Subcutaneous abdominal adipose tissue (tissue), 5 donors: ENCODE measurements at regions not wholly inside any gene's neighbourhood (a gene's known extent, or its start where the extent isn't known, plus 50 kb on each side); places are given as distances from the start of the nearest gene placed in this dataset.

Source experiments
- H3K27ac ChIP-seq: one replicate; pipeline ENCODE4 v1.7.0; 2013; ENCODE audit warnings: low read depth, mild to moderate bottlenecking, inconsistent platforms, low read length, moderate library complexity
- H3K27me3 ChIP-seq, 5 donors: one replicate each; pipeline ENCODE4 v1.7.0; 2013; ENCODE audit warnings: low read length in 5 of 5, inconsistent platforms in 1 of 5; ENCODE audit not compliant: control insufficient read depth in 5 of 5, insufficient read depth in 4 of 5
- H3K36me3 ChIP-seq, 5 donors: one replicate each; pipeline ENCODE4 v1.7.0; 2013; ENCODE audit warnings: low read length in 5 of 5; ENCODE audit not compliant: control insufficient read depth in 5 of 5, insufficient read depth in 5 of 5
- H3K4me1 ChIP-seq, 5 donors: one replicate each; pipeline ENCODE4 v1.7.0; 2013; ENCODE audit warnings: low read length in 5 of 5, mild to moderate bottlenecking in 3 of 5, moderate library complexity in 1 of 5; ENCODE audit not compliant: control insufficient read depth in 5 of 5, insufficient read depth in 5 of 5
- H3K4me3 ChIP-seq, 5 donors: one replicate each; pipeline ENCODE4 v1.7.0; 2013; ENCODE audit warnings: low read length in 5 of 5, low read depth in 1 of 5
- H3K9ac ChIP-seq, 5 donors: one replicate each; pipeline ENCODE4 v1.7.0; 2013; ENCODE audit warnings: low read length in 5 of 5, mild to moderate bottlenecking in 4 of 5, moderate library complexity in 3 of 5
- H3K9me3 ChIP-seq, 5 donors: one replicate each; pipeline ENCODE4 v1.7.0; 2013; ENCODE audit warnings: low read length in 5 of 5; ENCODE audit not compliant: control insufficient read depth in 5 of 5
- donor health status: healthy.
- donor health status: healthy.
- donor health status: healthy.
- donor health status: healthy.
- donor health status: healthy.

DNA sequence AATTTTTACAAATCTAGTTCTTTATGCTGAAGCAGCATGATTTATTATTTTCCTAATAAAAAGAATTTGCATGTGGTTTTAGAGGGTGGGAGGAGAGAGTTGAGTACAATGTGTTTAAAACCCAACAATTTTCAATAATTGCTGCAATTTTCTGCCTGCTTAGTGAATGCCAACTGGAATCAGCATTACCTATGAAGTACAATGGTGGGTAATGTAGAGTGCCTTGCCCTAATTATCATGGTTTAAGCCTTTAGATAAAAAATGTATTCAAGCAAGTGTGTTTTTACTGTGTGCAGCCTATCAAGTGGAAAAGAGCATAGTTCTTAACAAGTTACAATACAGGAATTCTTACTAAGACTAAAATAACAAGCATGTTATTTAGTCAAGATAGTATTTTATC is 77.9 kb upstream of the ANKRD50 start:
- H3K9ac ChIP-seq, result no peak overlapping the region
- H3K36me3 ChIP-seq, result no peaks in the 10 kb centered on the region
- no peak overlapping the region for H3K4me3 ChIP-seq
- H3K9me3 ChIP-seq, result peaks cover 0 to 2% (median 0%) of the 10 kb centered on the region in 5 donors
- no peak overlapping the region for H3K27ac ChIP-seq
- peaks cover 0 to 5% (median 0%) of the 10 kb centered on the region in 5 donors for H3K4me1 ChIP-seq
- no peaks in the 10 kb centered on the region for H3K27me3 ChIP-seq

DNA sequence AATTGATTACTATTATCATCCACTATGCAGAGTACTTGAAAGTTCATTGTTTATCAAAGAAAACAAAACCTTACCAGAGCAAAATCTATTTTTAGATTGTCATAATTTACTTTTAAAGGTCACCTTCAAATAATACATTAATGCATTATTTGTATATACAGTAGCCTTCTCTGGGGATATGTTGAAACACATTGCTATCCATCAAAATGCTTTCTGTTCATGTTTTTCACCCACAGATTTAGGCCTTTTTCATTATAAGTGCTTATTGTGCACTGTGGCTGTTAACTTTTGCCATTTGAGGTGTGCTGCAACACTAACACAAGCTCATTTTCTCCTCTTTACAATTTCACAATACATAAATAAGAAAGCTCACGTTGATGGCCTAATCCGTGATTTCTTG is 74.1 kb upstream of the ANKRD50 start:
- Histone ChIP-seq H3K9ac (no peak overlapping the region), H3K4me3 (no peak overlapping the region), H3K27ac (no peak overlapping the region), H3K9me3 (no peaks in the 10 kb centered on the region), H3K4me1 (peaks cover 0 to 5% (median 0%) of the 10 kb centered on the region in 5 donors), H3K27me3 (no peaks in the 10 kb centered on the region), H3K36me3 (no peaks in the 10 kb centered on the region)

DNA sequence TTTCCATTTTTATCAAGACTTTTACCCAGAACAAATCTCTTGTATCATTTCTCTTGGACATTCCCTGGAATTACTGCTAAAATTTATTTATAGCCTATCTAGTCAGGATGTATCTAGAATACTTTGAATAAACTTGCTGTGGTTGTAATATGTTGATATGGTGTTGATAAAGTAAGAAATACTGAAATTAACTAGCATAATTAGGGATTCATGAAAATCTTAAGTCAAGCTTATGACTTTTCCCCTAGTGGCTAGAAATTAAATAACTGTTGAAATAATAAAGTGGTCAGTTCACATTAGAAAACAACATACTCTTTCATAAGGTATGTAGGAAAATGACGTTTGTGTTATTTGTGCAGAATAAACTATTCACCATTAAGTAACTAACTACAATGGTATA is 73.1 kb upstream of the ANKRD50 start:
- H3K9ac ChIP-seq, result no peak overlapping the region
- peaks cover 0 to 5% (median 0%) of the 10 kb centered on the region in 5 donors for H3K4me1 ChIP-seq
- H3K4me3 ChIP-seq, result no peak overlapping the region
- H3K36me3 ChIP-seq, result no peaks in the 10 kb centered on the region
- H3K27me3 ChIP-seq, result no peaks in the 10 kb centered on the region
- no peak overlapping the region for H3K27ac ChIP-seq
- H3K9me3 ChIP-seq, result no peaks in the 10 kb centered on the region

DNA sequence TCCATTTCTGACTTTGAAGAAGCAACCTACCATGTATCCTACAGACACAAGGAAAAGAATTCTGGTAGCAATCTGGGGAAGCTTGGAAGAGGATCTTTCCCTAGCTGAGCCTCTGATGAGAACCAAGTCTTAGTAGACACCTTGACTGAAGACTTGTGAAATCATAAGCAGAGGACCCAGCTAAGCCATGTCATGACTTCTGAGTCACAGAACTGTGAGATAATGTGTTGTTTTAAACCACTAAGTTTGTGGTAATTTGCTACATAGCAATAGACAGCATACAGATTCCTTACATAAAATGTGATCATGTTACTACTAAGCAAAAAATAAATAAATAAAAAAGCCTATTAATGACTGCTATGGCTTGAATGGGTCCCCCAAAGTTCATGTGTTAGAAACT is 71.3 kb upstream of the ANKRD50 start:
- Histone ChIP-seq H3K4me3 (no peak overlapping the region), H3K9me3 (no peaks in the 10 kb centered on the region), H3K27me3 (no peaks in the 10 kb centered on the region), H3K9ac (no peak overlapping the region), H3K4me1 (peaks cover 0 to 5% (median 0%) of the 10 kb centered on the region in 5 donors), H3K36me3 (no peaks in the 10 kb centered on the region), H3K27ac (no peak overlapping the region)

DNA sequence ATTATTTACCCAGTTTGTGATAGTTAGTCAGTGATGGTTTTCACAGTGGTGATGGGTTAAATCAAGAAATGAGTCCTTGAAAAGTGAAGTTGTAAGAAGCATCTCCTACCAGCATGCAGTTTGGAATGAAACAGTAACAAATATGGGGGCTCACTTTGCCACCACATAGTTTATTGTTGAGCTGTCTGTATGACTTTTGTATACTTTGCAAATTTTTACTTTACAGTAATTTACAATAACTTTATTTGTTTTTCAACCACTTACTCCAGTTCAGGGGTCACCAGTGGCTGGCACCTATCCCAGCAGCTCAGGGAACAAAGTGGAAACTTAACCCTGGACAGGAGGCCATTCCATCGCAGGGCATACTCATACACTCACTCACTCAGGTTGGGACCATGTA is 64.5 kb upstream of the ANKRD50 start:
- Histone ChIP-seq H3K27me3 (no peaks in the 10 kb centered on the region), H3K9ac (no peak overlapping the region), H3K36me3 (no peaks in the 10 kb centered on the region), H3K9me3 (no peaks in the 10 kb centered on the region), H3K4me3 (no peak overlapping the region), H3K4me1 (no peaks in the 10 kb centered on the region), H3K27ac (no peak overlapping the region)

DNA sequence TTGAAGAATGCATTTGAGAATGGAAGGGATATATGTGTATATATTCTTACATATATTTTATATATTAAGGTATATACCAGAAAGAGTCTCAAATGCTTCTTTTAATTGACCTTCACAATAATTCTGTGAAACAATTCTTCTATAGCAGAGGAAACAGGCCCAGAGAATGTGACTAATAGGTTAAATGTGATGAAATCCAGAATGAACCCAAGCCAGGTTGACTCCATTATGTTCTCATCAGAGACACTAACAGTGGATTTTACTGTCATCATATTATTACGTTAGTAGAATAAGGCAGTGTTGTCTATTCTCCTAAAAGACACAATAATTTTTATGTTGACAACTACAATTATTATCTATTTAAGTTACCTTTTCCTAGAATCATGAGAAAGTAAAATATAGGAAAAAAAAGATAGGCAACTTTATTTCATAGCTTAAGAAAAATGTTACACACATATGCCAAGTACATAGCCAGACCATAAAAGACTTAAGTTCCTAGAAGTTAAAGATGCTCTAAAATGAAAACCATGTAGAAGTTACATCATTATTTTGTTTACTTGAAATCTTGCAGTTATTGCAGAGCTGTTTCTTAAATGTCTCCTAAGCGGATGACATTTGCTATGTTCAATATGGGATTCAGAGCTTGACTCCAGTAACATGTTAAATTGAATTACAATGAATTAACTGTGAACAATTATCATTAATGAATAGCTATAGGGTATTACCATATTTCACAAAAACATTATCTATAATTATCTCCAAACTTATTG is 56.2 kb upstream of the ANKRD50 start:
- Histone ChIP-seq H3K27me3 (no peaks in the 10 kb centered on the region), H3K4me1 (no peaks in the 10 kb centered on the region), H3K9me3 (no peaks in the 10 kb centered on the region), H3K9ac (no peak overlapping the region), H3K4me3 (no peak overlapping the region), H3K36me3 (no peaks in the 10 kb centered on the region), H3K27ac (no peak overlapping the region)

DNA sequence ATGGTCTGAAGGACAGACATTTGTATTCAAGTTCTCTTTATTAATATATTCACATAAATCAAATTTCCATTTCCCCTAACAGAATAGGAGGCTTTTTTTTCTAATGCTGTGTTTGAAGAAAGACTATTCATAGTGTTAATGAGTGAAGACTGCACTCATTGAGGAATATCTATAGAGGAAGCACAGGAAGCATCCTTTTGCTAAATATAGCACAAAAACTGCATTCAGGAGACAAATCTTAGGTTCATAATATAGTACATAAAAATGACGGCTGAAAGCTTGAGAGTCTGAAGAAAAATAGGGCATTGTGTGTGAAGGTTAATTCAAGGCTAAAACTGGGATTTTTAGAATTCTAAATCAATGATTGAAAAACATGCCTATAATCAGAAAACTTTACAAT is 50.4 kb upstream of the ANKRD50 start:
- H3K9me3 ChIP-seq, result no peaks in the 10 kb centered on the region
- no peaks in the 10 kb centered on the region for H3K36me3 ChIP-seq
- H3K4me3 ChIP-seq, result no peak overlapping the region
- no peaks in the 10 kb centered on the region for H3K27me3 ChIP-seq
- H3K9ac ChIP-seq, result no peak overlapping the region
- H3K4me1 ChIP-seq, result no peaks in the 10 kb centered on the region
- H3K27ac ChIP-seq, result no peak overlapping the region
